NT2/D1 (cell line): ENCODE measurements at regions not wholly inside any gene's neighbourhood (a gene's known extent, or its start where the extent isn't known, plus 50 kb on each side); places are given as distances from the start of the nearest gene placed in this dataset.

Experiments used
- DNase-seq: peaks from one replicate; pipeline ENCODE4 v3.0.0-alpha.2; 2011; ENCODE audit warnings: low read depth, low spot score
- H3K27me3 ChIP-seq: 2 replicates; pipeline ENCODE4 v1.6.0; 2011; ENCODE audit warnings: mild to moderate bottlenecking; ENCODE audit not compliant: insufficient read length, insufficient read depth
- H3K36me3 ChIP-seq: 2 replicates; pipeline ENCODE4 v1.6.1; 2011; ENCODE audit warnings: mild to moderate bottlenecking, low read length, mixed read lengths; ENCODE audit not compliant: insufficient read depth, insufficient read length
- H3K4me1 ChIP-seq: 2 replicates; pipeline ENCODE4 v1.5.1; 2011; ENCODE audit not compliant: insufficient read depth, insufficient read length
- H3K4me3 ChIP-seq: 2 replicates; pipeline ENCODE4 v1.5.1; 2011; ENCODE audit warnings: low read depth; ENCODE audit not compliant: insufficient read length
- H3K9ac ChIP-seq: 2 replicates; pipeline ENCODE4 v1.6.0; 2011; ENCODE audit warnings: low read depth; ENCODE audit not compliant: insufficient read length
- H3K9me3 ChIP-seq: 2 replicates; pipeline ENCODE4 v1.5.1; 2011; ENCODE audit warnings: mild to moderate bottlenecking, low read length; ENCODE audit not compliant: insufficient read depth
- SUZ12 ChIP-seq: IDR thresholded peaks from 2 replicates; pipeline ENCODE4 v1.6.1; 2011; ENCODE audit not compliant: insufficient read length, insufficient read depth; ENCODE audit errors: extremely low read depth
- YY1 ChIP-seq: IDR thresholded peaks from 2 replicates; pipeline ENCODE4 v1.6.1; 2011; ENCODE audit not compliant: insufficient read length, insufficient read depth
- ZNF274 ChIP-seq: IDR thresholded peaks from 2 replicates; pipeline ENCODE4 v1.6.1; 2011; ENCODE audit warnings: mild to moderate bottlenecking, low read depth, low read length

DNA sequence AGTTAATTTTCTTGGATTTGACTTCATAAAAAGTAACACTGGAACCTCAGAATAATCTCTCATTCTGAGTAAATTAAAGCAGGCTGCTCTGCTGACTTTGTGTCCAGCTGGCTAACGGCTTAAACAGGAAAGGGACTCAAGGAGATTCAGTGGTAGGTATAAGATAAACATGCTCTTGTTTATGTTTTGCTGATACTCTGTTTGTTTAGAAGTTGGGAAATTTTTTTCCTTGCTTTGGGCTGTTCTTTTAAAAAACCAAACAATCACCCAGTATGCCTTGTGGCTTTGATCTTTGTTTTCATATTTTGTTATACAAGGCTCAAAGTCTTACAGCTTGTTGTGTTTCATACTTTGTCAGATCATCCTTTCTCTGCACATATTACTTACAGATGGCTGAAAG, 237.6 kb upstream of the RIOK2 start:
- H3K9ac ChIP-seq, result no peak overlapping the region
- H3K4me1 ChIP-seq, result no peaks in the 10 kb centered on the region
- no peaks in the 10 kb centered on the region for H3K36me3 ChIP-seq
- no peaks in the 10 kb centered on the region for H3K27me3 ChIP-seq
- no peak for DNase-seq
- H3K9me3 ChIP-seq, result no peaks in the 10 kb centered on the region
- TF ChIP-seq YY1 (no peak), ZNF274 (no peak), SUZ12 (no peak)
- no peak overlapping the region for H3K4me3 ChIP-seq

DNA sequence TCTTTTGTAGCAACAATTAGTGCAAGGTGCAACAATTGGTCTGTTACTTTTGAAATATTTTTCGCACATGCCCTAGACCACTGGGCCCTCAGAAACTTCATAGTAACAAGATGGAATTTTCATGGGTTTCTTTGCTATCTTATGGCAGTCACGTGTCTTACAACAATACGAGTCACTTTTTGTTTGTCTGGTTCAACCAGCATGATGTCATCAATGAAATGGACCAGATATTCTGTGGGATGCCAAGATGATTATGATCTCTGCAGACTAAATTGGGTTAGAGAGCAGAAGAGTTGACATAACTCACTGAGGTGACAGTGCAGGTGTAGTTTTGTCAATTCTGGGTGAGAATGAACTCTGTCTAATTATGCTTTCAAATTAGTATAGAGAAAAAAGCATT, 239.6 kb upstream of the RIOK2 start:
- Histone ChIP-seq H3K4me1 (no peaks in the 10 kb centered on the region), H3K9me3 (no peaks in the 10 kb centered on the region), H3K27me3 (no peaks in the 10 kb centered on the region), H3K9ac (no peak overlapping the region), H3K4me3 (no peak overlapping the region), H3K36me3 (no peaks in the 10 kb centered on the region)
- no peak for DNase-seq
- TF ChIP-seq YY1 (no peak), ZNF274 (no peak), SUZ12 (no peak)

DNA sequence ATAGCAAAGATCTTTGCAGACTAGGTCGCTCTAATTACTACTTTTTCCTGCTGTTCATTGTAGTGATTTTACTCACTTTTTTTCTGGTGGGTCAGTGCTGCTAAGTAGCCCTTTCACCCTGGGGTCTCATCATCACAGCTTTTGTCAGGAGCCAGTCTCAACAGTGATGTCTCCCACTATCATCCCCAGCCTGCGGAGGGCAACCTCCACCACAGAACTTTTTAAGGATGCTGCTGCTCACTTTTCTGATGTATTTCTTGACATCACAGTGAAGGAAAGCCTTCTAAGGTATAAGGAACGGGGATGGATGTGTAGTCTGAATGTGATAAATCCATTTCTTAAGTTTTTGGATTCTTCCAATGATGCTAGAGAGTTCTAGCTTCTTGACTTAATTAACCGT, 242.5 kb upstream of the RIOK2 start:
- DNase-seq, result peak; percentile 5
- H3K27me3 ChIP-seq, result no peaks in the 10 kb centered on the region

DNA sequence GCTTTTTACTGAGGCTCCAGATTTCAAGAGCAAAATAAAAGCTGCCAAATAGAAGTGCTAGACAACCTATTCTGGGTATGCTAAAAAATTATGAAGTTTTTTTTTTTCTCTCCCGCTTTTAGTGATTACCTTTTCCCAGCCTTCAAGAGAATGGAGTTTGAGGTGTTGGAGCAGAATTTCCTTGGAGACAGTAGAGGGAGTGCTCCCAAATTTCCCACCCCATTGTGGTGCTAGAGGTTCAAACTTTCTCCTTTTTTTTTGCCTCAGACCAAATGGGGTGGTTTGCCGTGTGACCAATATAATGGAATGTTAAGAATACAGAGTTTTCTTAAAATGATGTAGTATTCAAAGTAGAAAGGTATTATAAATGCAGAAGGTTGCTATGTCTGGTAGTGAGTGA, 244.2 kb upstream of the RIOK2 start:
- no peaks in the 10 kb centered on the region for H3K27me3 ChIP-seq
- no peaks in the 10 kb centered on the region for H3K9me3 ChIP-seq
- no peak overlapping the region for H3K9ac ChIP-seq
- no peak for DNase-seq
- H3K4me1 ChIP-seq, result no peaks in the 10 kb centered on the region
- TF ChIP-seq ZNF274 (no peak), SUZ12 (no peak), YY1 (no peak)
- H3K36me3 ChIP-seq, result no peaks in the 10 kb centered on the region
- no peak overlapping the region for H3K4me3 ChIP-seq

More for the DNA sequence above, 242.5 kb upstream of the RIOK2 start:
- Histone ChIP-seq H3K9me3 (no peaks in the 10 kb centered on the region), H3K4me3 (no peak overlapping the region), H3K4me1 (no peaks in the 10 kb centered on the region), H3K9ac (no peak overlapping the region), H3K36me3 (no peaks in the 10 kb centered on the region)
- TF ChIP-seq ZNF274 (no peak), YY1 (no peak), SUZ12 (no peak)

DNA sequence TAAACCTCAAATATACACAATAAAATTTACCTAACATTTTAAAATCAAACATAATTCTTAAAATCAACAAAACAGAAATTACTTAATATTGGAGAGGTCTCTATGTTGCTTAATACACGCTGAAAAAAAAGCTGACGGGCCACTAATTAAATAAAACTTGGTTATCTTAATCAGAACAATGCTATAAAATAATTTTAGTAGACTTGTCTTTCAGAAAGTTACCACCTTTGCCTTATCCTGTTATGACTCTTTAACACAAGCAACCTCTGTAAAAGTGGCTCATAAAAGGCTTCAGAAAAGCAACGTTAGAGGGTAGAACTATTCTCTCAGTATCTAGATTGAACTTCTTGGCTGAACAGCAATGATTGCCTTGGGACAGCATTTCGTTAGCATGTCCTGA, 251.0 kb upstream of the RIOK2 start:
- DNase-seq, result no peak
- Histone ChIP-seq H3K4me1 (no peaks in the 10 kb centered on the region), H3K36me3 (no peaks in the 10 kb centered on the region), H3K27me3 (no peaks in the 10 kb centered on the region), H3K9ac (no peak overlapping the region), H3K4me3 (no peak overlapping the region), H3K9me3 (no peaks in the 10 kb centered on the region)
- TF ChIP-seq YY1 (no peak), SUZ12 (no peak), ZNF274 (no peak)

DNA sequence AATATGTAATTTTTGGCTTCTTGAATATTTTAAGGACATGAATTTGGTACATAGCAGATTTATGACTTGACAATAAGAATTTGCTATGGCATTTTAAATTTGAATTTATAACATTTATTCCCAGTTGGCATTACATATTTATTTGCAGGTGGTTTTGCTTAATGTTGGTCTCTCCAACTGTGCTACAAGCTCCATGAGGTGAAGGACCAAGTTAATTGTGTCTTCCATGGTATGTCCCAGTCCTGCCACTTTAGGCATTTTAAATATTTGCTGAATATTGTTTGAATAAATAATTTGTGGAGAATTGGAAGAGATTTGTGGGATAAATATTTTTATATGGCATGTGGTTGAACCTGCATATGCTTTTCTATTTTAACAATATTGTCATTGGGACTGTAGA, 253.4 kb upstream of the RIOK2 start:
- no peaks in the 10 kb centered on the region for H3K4me1 ChIP-seq
- DNase-seq, result no peak
- H3K27me3 ChIP-seq, result no peaks in the 10 kb centered on the region
- no peak overlapping the region for H3K9ac ChIP-seq
- H3K4me3 ChIP-seq, result no peak overlapping the region
- H3K36me3 ChIP-seq, result no peaks in the 10 kb centered on the region
- TF ChIP-seq SUZ12 (no peak), YY1 (no peak), ZNF274 (no peak)
- H3K9me3 ChIP-seq, result no peaks in the 10 kb centered on the region

DNA sequence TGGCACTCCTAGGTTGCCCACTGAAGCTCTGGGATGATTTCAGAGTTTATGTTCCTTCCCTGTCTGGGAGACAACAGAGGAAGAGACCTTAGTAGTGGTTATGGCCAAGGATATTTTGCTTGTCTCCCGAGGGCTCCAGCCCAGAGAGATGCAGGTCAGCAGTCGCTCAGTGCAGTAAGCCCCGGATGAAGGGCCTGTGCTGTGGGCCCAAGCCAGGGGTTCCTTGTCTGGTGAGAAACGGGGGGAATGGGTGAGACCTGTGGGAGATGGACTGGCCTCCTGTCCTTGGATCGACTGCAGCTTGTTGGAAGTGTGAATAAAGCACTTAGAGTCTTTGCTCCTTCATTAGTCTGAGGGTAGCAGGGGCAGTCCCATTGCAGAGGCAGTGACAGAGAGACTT, 260.7 kb upstream of the RIOK2 start:
- DNase-seq, result no peak
- Histone ChIP-seq H3K9ac (no peak overlapping the region), H3K9me3 (no peaks in the 10 kb centered on the region), H3K27me3 (no peaks in the 10 kb centered on the region), H3K4me3 (no peak overlapping the region), H3K4me1 (no peaks in the 10 kb centered on the region), H3K36me3 (no peaks in the 10 kb centered on the region)
- TF ChIP-seq ZNF274 (no peak), YY1 (no peak), SUZ12 (no peak)

DNA sequence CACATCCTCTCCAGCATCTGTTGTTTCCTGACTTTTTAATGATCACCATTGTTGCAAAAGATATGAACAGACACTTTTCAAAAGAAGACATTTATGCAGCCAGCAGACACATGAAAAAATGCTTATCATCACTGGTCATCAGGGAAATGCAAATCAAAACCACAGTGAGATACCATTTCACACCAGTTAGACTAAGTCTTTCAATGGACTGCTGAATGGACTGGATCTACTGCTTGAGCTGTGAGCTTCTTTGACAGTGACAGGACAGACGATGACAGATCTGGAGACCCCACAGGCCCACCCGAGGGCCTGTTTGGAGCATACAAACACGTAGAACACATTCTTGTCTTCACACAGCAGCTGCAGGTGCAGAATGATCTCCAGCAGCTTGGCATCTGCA, 266.1 kb upstream of the RIOK2 start:
- no peak overlapping the region for H3K4me3 ChIP-seq
- H3K9ac ChIP-seq, result no peak overlapping the region
- H3K4me1 ChIP-seq, result no peaks in the 10 kb centered on the region
- DNase-seq, result no peak
- no peaks in the 10 kb centered on the region for H3K27me3 ChIP-seq
- no peaks in the 10 kb centered on the region for H3K9me3 ChIP-seq
- no peaks in the 10 kb centered on the region for H3K36me3 ChIP-seq
- TF ChIP-seq ZNF274 (no peak), YY1 (no peak), SUZ12 (no peak)
